ENCODE measurements at regions not wholly inside any gene's neighbourhood (a gene's known extent, or its start where the extent isn't known, plus 50 kb on each side); places are given as distances from the start of the nearest gene placed in this dataset.
"Not testable (repeated sequence)": the region's sequence is repeated elsewhere in the genome, so short reads cannot be mapped to it uniquely, and the experiment has no call there.

- not testable (repeated sequence) for DNase-seq (ENCODE audit: low read depth in 2 of 2)
Measured at GRCh38 chr16:21533474-21533873, 65.9 kb upstream of the METTL9 start.

GRCh38 chr16:21534561-21534960, 64.8 kb upstream of the METTL9 start:
- not testable (repeated sequence) for DNase-seq (ENCODE audit: low read depth in 2 of 2)

- not testable (repeated sequence) for DNase-seq (ENCODE audit: low read depth in 2 of 2)
Measured at GRCh38 chr16:21535201-21535600, 64.2 kb upstream of the METTL9 start.

GRCh38 chr16:21536740-21537139, 62.6 kb upstream of the METTL9 start:
- DNase-seq (ENCODE audit: low read depth in 2 of 2), result not testable (repeated sequence)

- not testable (repeated sequence) for DNase-seq (ENCODE audit: low read depth in 2 of 2)
Measured at GRCh38 chr16:21537598-21537997, 61.8 kb upstream of the METTL9 start.

- not testable (repeated sequence) for DNase-seq (ENCODE audit: low read depth in 2 of 2)
Measured at GRCh38 chr16:21539107-21539618, 60.2 kb upstream of the METTL9 start.

- DNase-seq (ENCODE audit: low read depth in 2 of 2), result peak; percentile 71 to 74
Measured at GRCh38 chr16:21540770-21541433, 58.5 kb upstream of the METTL9 start.

- peak in 1 of 2 donors; percentile 38 for DNase-seq (ENCODE audit: low read depth in 2 of 2)
Measured at GRCh38 chr16:21541611-21542051, 57.7 kb upstream of the METTL9 start.

GRCh38 chr16:21542075-21542474, 57.3 kb upstream of the METTL9 start:
- DNase-seq (ENCODE audit: low read depth in 2 of 2), result not testable (repeated sequence)

- not testable (repeated sequence) for DNase-seq (ENCODE audit: low read depth in 2 of 2)
Measured at GRCh38 chr16:21542491-21543124, 56.8 kb upstream of the METTL9 start.

- not testable (repeated sequence) for DNase-seq (ENCODE audit: low read depth in 2 of 2)
Measured at GRCh38 chr16:21543151-21543836, 56.1 kb upstream of the METTL9 start.

- DNase-seq (ENCODE audit: low read depth in 2 of 2), result not testable (repeated sequence)
Measured at GRCh38 chr16:21545664-21546326, 53.6 kb upstream of the METTL9 start.

GRCh38 chr16:21549396-21549795, 50.0 kb upstream of the METTL9 start:
- DNase-seq (ENCODE audit: low read depth in 2 of 2), result not testable (repeated sequence)

Data from stimulated activated CD8-positive, alpha-beta memory T cell treated with anti-CD3 and anti-CD28 coated beads, Interleukin-15, amount 100 ng/mL, for 48 hours (primary cell).